ENCODE measurements at regions not wholly inside any gene's neighbourhood (a gene's known extent, or its start where the extent isn't known, plus 50 kb on each side); places are given as distances from the start of the nearest gene placed in this dataset.
"Not testable (repeated sequence)": the region's sequence is repeated elsewhere in the genome, so short reads cannot be mapped to it uniquely, and the experiment has no call there.

DNA sequence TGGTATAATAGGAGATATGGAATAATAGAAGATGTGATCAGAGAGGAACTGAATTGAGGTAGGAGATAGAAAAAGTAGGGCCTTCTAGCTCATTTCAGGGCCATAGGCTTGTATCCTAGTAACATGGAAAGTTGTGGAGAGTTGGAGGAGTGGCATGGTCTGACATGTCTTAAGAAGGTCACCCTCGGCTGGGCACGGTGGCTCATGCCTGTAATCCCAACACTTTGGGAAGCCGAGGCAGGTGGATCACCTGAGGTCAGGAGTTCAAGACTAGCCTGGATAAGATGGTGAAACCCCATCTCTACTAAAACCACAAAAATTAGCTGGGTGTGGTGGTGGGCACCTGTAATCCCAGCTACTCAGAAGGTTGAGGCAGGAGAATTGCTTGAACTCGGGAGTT, 550.3 kb upstream of the CDH2 start:
- BruUV-seq (replicated peaks); RAD21 ChIA-PET (ENCODE audit: unreplicated experiment); H3K4me1 ChIP-seq (ENCODE audit: control insufficient read depth, insufficient read depth, low read length); H3K27me3 ChIP-seq (replicated peaks in 1 of 2; ENCODE audit: control insufficient read depth in 2 of 2, insufficient read depth in 2 of 2, low read length in 1 of 2); DNase-seq (ENCODE audit: low read depth, low spot score); H3K4me3 ChIP-seq; in situ Hi-C loops (cut with MboI); POLR2A ChIA-PET; H3K4me2 ChIP-seq (ENCODE audit: control insufficient read depth, insufficient read depth); CTCF ChIA-PET; H3K9me3 ChIP-seq (replicated peaks; ENCODE audit: control insufficient read depth, insufficient read depth, low read length); FAIRE-seq; H3K79me2 ChIP-seq (ENCODE audit: control insufficient read depth, insufficient read depth, low read length); ATAC-seq; H2AFZ ChIP-seq (ENCODE audit: control insufficient read depth, low read depth, low read length); intact Hi-C loops (cut with micrococcal nuclease; ENCODE audit: unreplicated experiment); H4K20me1 ChIP-seq (ENCODE audit: control insufficient read depth, insufficient read depth); H3K9ac ChIP-seq (ENCODE audit: control insufficient read depth, insufficient read depth, low read length); H3K27ac ChIP-seq (ENCODE audit: control insufficient read depth, insufficient read depth); H3K36me3 ChIP-seq (ENCODE audit: control insufficient read depth in 2 of 2, insufficient read depth in 2 of 2, low read length in 1 of 2): not testable (repeated sequence)
- 4% methylated on average over 4 of the region's 4 CpGs for WGBS (ENCODE audit: insufficient coverage, insufficient replicate concordance, low lambda C conversion rate, missing lambda C conversion rate)
- SMC1A ChIA-PET (ENCODE audit: uncharacterized antibody, unreplicated experiment) = interaction anchor here (1.2 kb wide), 1 partner anchor 127 kb away, joined by 3 read pairs; no protein-coding TSS in a partner anchor

DNA sequence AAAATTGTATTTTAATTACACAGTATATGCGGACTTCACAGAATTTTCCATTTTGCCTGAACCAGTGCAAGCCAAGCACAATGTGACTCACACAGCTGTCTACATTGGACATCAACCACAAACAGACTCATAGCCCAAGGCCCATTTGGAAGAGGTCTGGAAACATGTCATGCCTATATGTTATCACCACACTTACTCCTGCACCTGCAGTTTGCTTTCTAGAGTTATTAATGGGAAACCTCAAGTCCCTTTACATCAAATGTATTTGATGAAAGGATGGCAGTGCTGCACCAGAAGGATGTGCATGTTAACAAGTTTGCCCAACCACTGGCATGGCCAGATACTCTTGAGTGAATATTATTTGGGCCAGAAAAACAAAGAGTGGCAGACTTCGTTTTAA, 548.9 kb upstream of the CDH2 start:
- H4K20me1 ChIP-seq (ENCODE audit: control insufficient read depth, insufficient read depth) = no peaks in the 10 kb centered on the region
- CTCF ChIA-PET = interaction anchor here (1.3 kb wide), 1 partner anchor 8 kb away, joined by 3 read pairs; no protein-coding TSS in a partner anchor
- no peaks in the 10 kb centered on the region for H3K9me3 ChIP-seq (replicated peaks; ENCODE audit: control insufficient read depth, insufficient read depth, low read length)
- H3K79me2 ChIP-seq (ENCODE audit: control insufficient read depth, insufficient read depth, low read length) = no peaks in the 10 kb centered on the region
- H2AFZ ChIP-seq (ENCODE audit: control insufficient read depth, low read depth, low read length) = no peak overlapping the region
- POLR2A ChIA-PET = no interaction called here
- H3K36me3 ChIP-seq (ENCODE audit: control insufficient read depth in 2 of 2, insufficient read depth in 2 of 2, low read length in 1 of 2) = no peaks in the 10 kb centered on the region
- RAD21 ChIA-PET (ENCODE audit: unreplicated experiment) = no interaction called here
- 4% methylated on average over 2 of the region's 2 CpGs for WGBS (ENCODE audit: insufficient coverage, insufficient replicate concordance, low lambda C conversion rate, missing lambda C conversion rate)
- ATAC-seq = no peak
- BruUV-seq (replicated peaks) = no TSS peak
- SMC1A ChIA-PET (ENCODE audit: uncharacterized antibody, unreplicated experiment) = interaction anchor here (1.0 kb wide), 1 partner anchor 39 kb away, joined by 3 read pairs; no protein-coding TSS in a partner anchor
- H3K27me3 ChIP-seq (replicated peaks in 1 of 2; ENCODE audit: control insufficient read depth in 2 of 2, insufficient read depth in 2 of 2, low read length in 1 of 2) = no peaks in the 10 kb centered on the region
- H3K4me1 ChIP-seq (ENCODE audit: control insufficient read depth, insufficient read depth, low read length) = no peaks in the 10 kb centered on the region
- in situ Hi-C loops (cut with MboI) (no loop called here), intact Hi-C loops (cut with micrococcal nuclease; ENCODE audit: unreplicated experiment) (no loop called here)
- DNase-seq (ENCODE audit: low read depth, low spot score) = no peak
- no peak for FAIRE-seq
- no peak overlapping the region for H3K9ac ChIP-seq (ENCODE audit: control insufficient read depth, insufficient read depth, low read length)
- no peak overlapping the region for H3K27ac ChIP-seq (ENCODE audit: control insufficient read depth, insufficient read depth)
- H3K4me3 ChIP-seq = no peak overlapping the region
- H3K4me2 ChIP-seq (ENCODE audit: control insufficient read depth, insufficient read depth) = no peak overlapping the region
- no peak for TF ChIP-seq TCF3 (IDR thresholded peaks at IDR 0.05; ENCODE audit: borderline replicate concordance, insufficient read depth, low read depth, low read length)
- TF ChIP-seq, protein P1, sequence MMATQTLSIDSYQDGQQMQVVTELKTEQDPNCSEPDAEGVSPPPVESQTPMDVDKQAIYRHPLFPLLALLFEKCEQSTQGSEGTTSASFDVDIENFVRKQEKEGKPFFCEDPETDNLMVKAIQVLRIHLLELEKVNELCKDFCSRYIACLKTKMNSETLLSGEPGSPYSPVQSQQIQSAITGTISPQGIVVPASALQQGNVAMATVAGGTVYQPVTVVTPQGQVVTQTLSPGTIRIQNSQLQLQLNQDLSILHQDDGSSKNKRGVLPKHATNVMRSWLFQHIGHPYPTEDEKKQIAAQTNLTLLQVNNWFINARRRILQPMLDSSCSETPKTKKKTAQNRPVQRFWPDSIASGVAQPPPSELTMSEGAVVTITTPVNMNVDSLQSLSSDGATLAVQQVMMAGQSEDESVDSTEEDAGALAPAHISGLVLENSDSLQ (IDR thresholded peaks at IDR 0.05) = no peak
- TF ChIP-seq IKZF2 (IDR thresholded peaks at IDR 0.05) = no peak
- no peak for TF ChIP-seq EZH2 (IDR thresholded peaks at IDR 0.05; ENCODE audit: borderline replicate concordance, control insufficient read depth, low read depth, low read length)
- TF ChIP-seq TARDBP (IDR thresholded peaks at IDR 0.05; ENCODE audit: borderline replicate concordance) = no peak
- TF ChIP-seq RB1 (IDR thresholded peaks at IDR 0.05; ENCODE audit: borderline replicate concordance) = no peak
- TF ChIP-seq ZNF207 (IDR thresholded peaks at IDR 0.05; ENCODE audit: borderline replicate concordance) = no peak
- no peak for TF ChIP-seq STAT1 (conservative IDR thresholded peaks at IDR 0.05)
- TF ChIP-seq SRF (IDR thresholded peaks at IDR 0.05; ENCODE audit: low read depth in 2 of 2, low read length in 2 of 2) = no peak
- TF ChIP-seq RBBP5 (conservative IDR thresholded peaks at IDR 0.05) = no peak
- TF ChIP-seq, protein P2, sequence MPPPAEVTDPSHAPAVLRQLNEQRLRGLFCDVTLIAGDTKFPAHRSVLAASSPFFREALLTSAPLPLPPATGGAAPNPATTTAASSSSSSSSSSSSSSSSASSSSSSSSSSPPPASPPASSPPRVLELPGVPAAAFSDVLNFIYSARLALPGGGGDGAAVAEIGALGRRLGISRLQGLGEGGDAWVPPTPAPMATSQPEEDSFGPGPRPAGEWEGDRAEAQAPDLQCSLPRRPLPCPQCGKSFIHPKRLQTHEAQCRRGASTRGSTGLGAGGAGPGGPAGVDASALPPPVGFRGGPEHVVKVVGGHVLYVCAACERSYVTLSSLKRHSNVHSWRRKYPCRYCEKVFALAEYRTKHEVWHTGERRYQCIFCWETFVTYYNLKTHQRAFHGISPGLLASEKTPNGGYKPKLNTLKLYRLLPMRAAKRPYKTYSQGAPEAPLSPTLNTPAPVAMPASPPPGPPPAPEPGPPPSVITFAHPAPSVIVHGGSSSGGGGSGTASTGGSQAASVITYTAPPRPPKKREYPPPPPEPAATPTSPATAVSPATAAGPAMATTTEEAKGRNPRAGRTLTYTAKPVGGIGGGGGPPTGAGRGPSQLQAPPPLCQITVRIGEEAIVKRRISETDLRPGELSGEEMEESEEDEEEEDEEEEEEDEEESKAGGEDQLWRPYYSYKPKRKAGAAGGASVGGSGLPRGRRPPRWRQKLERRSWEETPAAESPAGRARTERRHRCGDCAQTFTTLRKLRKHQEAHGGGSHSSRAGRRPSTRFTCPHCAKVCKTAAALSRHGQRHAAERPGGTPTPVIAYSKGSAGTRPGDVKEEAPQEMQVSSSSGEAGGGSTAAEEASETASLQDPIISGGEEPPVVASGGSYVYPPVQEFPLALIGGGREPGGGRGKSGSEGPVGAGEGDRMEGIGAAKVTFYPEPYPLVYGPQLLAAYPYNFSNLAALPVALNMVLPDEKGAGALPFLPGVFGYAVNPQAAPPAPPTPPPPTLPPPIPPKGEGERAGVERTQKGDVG (CRISPR knock-in tag; IDR thresholded peaks at IDR 0.05) = no peak
- TF ChIP-seq, protein P3, sequence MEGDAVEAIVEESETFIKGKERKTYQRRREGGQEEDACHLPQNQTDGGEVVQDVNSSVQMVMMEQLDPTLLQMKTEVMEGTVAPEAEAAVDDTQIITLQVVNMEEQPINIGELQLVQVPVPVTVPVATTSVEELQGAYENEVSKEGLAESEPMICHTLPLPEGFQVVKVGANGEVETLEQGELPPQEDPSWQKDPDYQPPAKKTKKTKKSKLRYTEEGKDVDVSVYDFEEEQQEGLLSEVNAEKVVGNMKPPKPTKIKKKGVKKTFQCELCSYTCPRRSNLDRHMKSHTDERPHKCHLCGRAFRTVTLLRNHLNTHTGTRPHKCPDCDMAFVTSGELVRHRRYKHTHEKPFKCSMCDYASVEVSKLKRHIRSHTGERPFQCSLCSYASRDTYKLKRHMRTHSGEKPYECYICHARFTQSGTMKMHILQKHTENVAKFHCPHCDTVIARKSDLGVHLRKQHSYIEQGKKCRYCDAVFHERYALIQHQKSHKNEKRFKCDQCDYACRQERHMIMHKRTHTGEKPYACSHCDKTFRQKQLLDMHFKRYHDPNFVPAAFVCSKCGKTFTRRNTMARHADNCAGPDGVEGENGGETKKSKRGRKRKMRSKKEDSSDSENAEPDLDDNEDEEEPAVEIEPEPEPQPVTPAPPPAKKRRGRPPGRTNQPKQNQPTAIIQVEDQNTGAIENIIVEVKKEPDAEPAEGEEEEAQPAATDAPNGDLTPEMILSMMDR (IDR thresholded peaks at IDR 0.05 in 2 of 3, conservative IDR thresholded peaks at IDR 0.05 in 1 of 3; ENCODE audit: control insufficient read depth in 2 of 3, extremely low read depth in 1 of 3, insufficient read depth in 1 of 3, low read depth in 3 of 3, low read length in 3 of 3) = no peak
